ENCODE measurements at regions not wholly inside any gene's neighbourhood (a gene's known extent, or its start where the extent isn't known, plus 50 kb on each side); places are given as distances from the start of the nearest gene placed in this dataset.

- no peak for FAIRE-seq
Measured at GRCh38 chr1:244286341-244286740, 165.4 kb downstream of the ADSS2 start.

GRCh38 chr1:244287726-244288125 lies 164.0 kb downstream of the ADSS2 start:
- intact Hi-C loops (cut with DNase I), result no loop called here
- Histone ChIP-seq H3K27ac (ENCODE audit: low read depth in 2 of 2, low read length in 2 of 2) (no peak overlapping the region), H3K4me3 (ENCODE audit: low read length in 3 of 3) (no peak overlapping the region), H3K27me3 (ENCODE audit: control insufficient read depth, insufficient read depth, low read length) (no peaks in the 10 kb centered on the region), H3K9ac (ENCODE audit: low read length in 3 of 3) (no peak overlapping the region), H3K9me3 (ENCODE audit: control insufficient read depth in 2 of 3, insufficient read depth in 1 of 3, low read length in 3 of 3) (no peaks in the 10 kb centered on the region), H3K4me1 (ENCODE audit: control insufficient read depth in 2 of 3, insufficient read depth in 2 of 3, low read depth in 1 of 3, low read length in 3 of 3) (no peaks in the 10 kb centered on the region), H3K36me3 (ENCODE audit: control insufficient read depth in 2 of 3, insufficient read depth in 3 of 3, low read length in 3 of 3) (no peaks in the 10 kb centered on the region)
- FAIRE-seq, result no peak
- no peak for DNase-seq
- no peak for TF ChIP-seq CTCF (IDR thresholded peaks at IDR 0.05; ENCODE audit: borderline replicate concordance, extremely low read depth, insufficient read depth)

More at GRCh38 chr1:244286341-244286740, 165.4 kb downstream of the ADSS2 start:
- Histone ChIP-seq H3K4me1 (ENCODE audit: control insufficient read depth in 2 of 3, insufficient read depth in 2 of 3, low read depth in 1 of 3, low read length in 3 of 3) (no peaks in the 10 kb centered on the region), H3K27ac (ENCODE audit: low read depth in 2 of 2, low read length in 2 of 2) (no peak overlapping the region), H3K27me3 (ENCODE audit: control insufficient read depth, insufficient read depth, low read length) (no peaks in the 10 kb centered on the region), H3K36me3 (ENCODE audit: control insufficient read depth in 2 of 3, insufficient read depth in 3 of 3, low read length in 3 of 3) (no peaks in the 10 kb centered on the region), H3K9ac (ENCODE audit: low read length in 3 of 3) (no peak overlapping the region), H3K9me3 (ENCODE audit: control insufficient read depth in 2 of 3, insufficient read depth in 1 of 3, low read length in 3 of 3) (no peaks in the 10 kb centered on the region), H3K4me3 (ENCODE audit: low read length in 3 of 3) (no peak overlapping the region)
- intact Hi-C loops (cut with DNase I), result no loop called here
- no peak for DNase-seq
- no peak for TF ChIP-seq CTCF (IDR thresholded peaks at IDR 0.05; ENCODE audit: borderline replicate concordance, extremely low read depth, insufficient read depth)

GRCh38 chr1:244288663-244289062 lies 163.0 kb downstream of the ADSS2 start:
- FAIRE-seq (no peak), DNase-seq (no peak)
- no peak overlapping the region for H3K9ac ChIP-seq (ENCODE audit: low read length in 3 of 3)
- no peaks in the 10 kb centered on the region for H3K36me3 ChIP-seq (ENCODE audit: control insufficient read depth in 2 of 3, insufficient read depth in 3 of 3, low read length in 3 of 3)
- no peaks in the 10 kb centered on the region for H3K9me3 ChIP-seq (ENCODE audit: control insufficient read depth in 2 of 3, insufficient read depth in 1 of 3, low read length in 3 of 3)
- H3K27me3 ChIP-seq (ENCODE audit: control insufficient read depth, insufficient read depth, low read length), result no peaks in the 10 kb centered on the region
- H3K27ac ChIP-seq (ENCODE audit: low read depth in 2 of 2, low read length in 2 of 2), result no peak overlapping the region
- no peak for TF ChIP-seq CTCF (IDR thresholded peaks at IDR 0.05; ENCODE audit: borderline replicate concordance, extremely low read depth, insufficient read depth)
- H3K4me1 ChIP-seq (ENCODE audit: control insufficient read depth in 2 of 3, insufficient read depth in 2 of 3, low read depth in 1 of 3, low read length in 3 of 3), result no peaks in the 10 kb centered on the region
- intact Hi-C loops (cut with DNase I), result no loop called here
- H3K4me3 ChIP-seq (ENCODE audit: low read length in 3 of 3), result no peak overlapping the region

Data from kidney (tissue), 13 donors.